HCT116 (cell line): ENCODE measurements at regions not wholly inside any gene's neighbourhood (a gene's known extent, or its start where the extent isn't known, plus 50 kb on each side); places are given as distances from the start of the nearest gene placed in this dataset.

Source experiments
- POLR2A ChIP-seq: IDR thresholded peaks from 2 replicates; pipeline ENCODE4 v1.7.0; 2011; ENCODE audit warnings: borderline replicate concordance; ENCODE audit not compliant: insufficient read depth, insufficient read length; ENCODE audit errors: extremely low read depth
- POLR2AphosphoS5 ChIP-seq: IDR thresholded peaks from 2 replicates; pipeline ENCODE4 v1.6.1; 2011; ENCODE audit warnings: mild to moderate bottlenecking, low read depth, low read length, moderate library complexity
- TCF7L2 ChIP-seq: IDR thresholded peaks from 2 replicates; pipeline ENCODE4 v1.7.0; 2011; ENCODE audit warnings: borderline replicate concordance, inconsistent platforms; ENCODE audit not compliant: insufficient read depth, insufficient read length; ENCODE audit errors: extremely low read depth
- TF ChIP-seq, protein P1 (sequence below), 3 experiments: fragments of 200-600 bp in 1 of 3; sonication (generic) in 1 of 3; IDR thresholded peaks in 2 of 3; conservative IDR thresholded peaks in 1 of 3; 2 replicates each; pipeline ENCODE4 v1.5.1; 2012 to 2017; ENCODE audit warnings: low read depth in 2 of 3, low read length in 2 of 3, antibody characterized with exemption in 1 of 3, borderline replicate concordance in 1 of 3, control low read depth in 1 of 3, mild to moderate bottlenecking in 1 of 3, mixed read lengths in 1 of 3, mixed run types in 1 of 3, moderate library complexity in 1 of 3; ENCODE audit not compliant: insufficient read depth in 1 of 3
- TF ChIP-seq, protein P2 (sequence below): IDR thresholded peaks from 2 replicates; pipeline ENCODE4 v1.6.1; 2012

DNA sequence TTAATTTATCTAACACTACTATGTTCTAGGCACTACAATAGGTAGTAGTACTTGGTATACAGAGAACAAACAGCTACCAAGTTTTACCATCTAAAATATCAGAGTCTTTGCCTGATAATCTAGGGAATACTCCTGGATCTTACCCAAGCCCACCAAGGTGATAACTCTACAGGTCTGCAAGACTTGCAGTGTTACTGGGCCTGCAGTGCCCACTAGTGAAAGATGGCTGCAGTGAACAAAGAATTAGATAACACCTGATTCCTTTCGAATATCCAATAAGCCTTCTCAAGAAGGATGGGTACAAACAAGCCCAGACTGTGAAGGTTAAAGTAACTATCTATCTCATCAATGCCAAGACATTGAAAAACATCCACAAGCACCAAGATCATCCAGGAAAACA is 317.0 kb upstream of the DCBLD2 start:
- no peak for TF ChIP-seq POLR2A
- no peak for TF ChIP-seq TCF7L2
- TF ChIP-seq, protein P1, sequence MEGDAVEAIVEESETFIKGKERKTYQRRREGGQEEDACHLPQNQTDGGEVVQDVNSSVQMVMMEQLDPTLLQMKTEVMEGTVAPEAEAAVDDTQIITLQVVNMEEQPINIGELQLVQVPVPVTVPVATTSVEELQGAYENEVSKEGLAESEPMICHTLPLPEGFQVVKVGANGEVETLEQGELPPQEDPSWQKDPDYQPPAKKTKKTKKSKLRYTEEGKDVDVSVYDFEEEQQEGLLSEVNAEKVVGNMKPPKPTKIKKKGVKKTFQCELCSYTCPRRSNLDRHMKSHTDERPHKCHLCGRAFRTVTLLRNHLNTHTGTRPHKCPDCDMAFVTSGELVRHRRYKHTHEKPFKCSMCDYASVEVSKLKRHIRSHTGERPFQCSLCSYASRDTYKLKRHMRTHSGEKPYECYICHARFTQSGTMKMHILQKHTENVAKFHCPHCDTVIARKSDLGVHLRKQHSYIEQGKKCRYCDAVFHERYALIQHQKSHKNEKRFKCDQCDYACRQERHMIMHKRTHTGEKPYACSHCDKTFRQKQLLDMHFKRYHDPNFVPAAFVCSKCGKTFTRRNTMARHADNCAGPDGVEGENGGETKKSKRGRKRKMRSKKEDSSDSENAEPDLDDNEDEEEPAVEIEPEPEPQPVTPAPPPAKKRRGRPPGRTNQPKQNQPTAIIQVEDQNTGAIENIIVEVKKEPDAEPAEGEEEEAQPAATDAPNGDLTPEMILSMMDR (IDR thresholded peaks at IDR 0.05 in 2 of 3, conservative IDR thresholded peaks at IDR 0.05 in 1 of 3; ENCODE audit: borderline replicate concordance in 1 of 3, insufficient read depth in 1 of 3, low read depth in 2 of 3, low read length in 2 of 3), result peak in 1 of 3 experiments; percentile 32; a peak in 2 of 6 replicates
- TF ChIP-seq, protein P2, sequence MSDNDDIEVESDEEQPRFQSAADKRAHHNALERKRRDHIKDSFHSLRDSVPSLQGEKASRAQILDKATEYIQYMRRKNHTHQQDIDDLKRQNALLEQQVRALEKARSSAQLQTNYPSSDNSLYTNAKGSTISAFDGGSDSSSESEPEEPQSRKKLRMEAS, result no peak
- TF ChIP-seq POLR2AphosphoS5, result no peak
